GM21526 (cell line): ENCODE measurements at regions not wholly inside any gene's neighbourhood (a gene's known extent, or its start where the extent isn't known, plus 50 kb on each side); places are given as distances from the start of the nearest gene placed in this dataset.

ENCODE experiments used
- ATAC-seq: cut with Tn5 transposase; IDR thresholded peaks from one replicate; pipeline ENCODE4 v1.9.1; 2021; ENCODE audit warnings: moderate library complexity; ENCODE audit not compliant: unreplicated experiment, low FRiP score

DNA sequence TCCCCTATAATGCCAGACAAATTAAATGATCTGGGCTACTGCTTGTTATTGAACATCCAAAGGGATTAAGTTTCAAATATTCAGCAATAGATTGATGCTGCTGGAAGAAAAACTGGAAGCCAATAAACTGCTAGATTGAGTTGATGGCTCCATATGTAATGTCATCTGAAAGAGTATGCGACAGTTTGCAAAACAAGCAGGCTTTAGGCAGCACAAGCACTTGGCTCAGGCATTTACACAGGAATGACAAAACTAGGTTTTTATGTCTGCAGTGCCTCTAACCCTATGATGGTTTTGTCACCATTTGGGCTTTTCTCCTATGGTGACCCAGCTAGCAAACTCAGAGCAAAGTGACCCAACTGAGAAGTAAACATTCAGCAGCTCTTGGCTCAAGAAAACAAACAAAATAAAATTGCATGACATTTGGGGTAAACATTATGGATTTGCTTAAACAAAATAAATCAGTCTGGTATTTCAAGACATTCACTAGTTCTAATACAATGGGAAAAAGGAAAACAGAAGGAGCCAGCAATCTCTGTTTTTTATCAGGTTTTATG lies 978.5 kb downstream of the DTWD2 start:
- no peak for ATAC-seq

DNA sequence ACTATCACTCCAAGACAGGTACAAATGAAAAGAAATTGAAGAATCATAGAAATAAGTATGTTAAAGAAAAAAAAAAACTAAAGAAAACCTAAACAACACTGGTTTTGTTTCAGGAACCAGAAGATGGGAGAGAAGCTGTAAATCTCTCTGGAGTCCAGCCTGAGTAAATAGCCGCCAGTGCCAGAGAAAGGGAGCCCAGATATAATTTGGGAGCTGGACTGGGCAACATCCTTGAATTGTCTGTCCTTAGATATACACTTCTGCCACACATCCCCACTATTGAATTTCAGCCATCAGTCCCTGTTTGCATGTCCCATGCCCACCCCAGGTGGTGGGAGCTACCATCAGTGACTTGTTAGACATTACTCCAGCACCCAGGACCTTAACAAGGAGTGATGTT lies 979.6 kb downstream of the DTWD2 start:
- ATAC-seq, result no peak

DNA sequence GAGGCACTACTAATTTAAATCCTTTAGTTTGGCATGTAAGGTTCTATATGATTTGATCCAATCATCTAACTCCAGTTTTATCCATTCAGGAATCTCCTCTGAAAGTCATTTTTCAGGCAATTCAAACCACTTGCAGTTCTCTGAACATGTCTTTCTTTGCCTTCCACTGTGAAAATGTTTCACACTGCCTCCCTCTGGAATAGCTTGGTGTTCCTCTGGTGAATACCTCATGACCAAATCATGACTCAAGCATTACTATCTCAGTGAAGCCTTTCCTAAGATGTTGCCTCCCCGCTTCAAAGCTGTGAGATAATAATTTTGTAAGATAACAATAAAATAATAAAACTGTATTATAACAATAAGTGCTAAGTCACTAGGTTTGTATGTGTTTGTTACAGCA lies 981.1 kb downstream of the DTWD2 start:
- ATAC-seq, result no peak

DNA sequence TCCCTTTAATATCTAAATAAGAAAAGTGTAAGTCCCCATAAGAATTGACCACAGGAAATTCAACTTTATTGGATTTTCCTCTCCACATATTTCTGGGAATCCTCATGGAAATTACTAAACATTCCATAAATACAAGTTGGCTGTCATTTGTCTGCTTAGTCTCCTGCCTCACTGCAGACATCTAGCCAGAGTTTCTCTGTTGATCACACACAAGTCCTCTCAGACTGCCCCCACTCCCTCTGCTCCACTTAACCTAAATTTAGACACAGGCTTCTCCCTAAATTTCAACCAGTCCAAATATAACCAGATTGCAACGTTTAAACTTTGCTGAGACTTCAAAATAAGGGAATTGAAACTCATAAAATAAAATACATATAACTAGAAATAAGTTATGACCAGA lies 982.1 kb downstream of the DTWD2 start:
- no peak for ATAC-seq

DNA sequence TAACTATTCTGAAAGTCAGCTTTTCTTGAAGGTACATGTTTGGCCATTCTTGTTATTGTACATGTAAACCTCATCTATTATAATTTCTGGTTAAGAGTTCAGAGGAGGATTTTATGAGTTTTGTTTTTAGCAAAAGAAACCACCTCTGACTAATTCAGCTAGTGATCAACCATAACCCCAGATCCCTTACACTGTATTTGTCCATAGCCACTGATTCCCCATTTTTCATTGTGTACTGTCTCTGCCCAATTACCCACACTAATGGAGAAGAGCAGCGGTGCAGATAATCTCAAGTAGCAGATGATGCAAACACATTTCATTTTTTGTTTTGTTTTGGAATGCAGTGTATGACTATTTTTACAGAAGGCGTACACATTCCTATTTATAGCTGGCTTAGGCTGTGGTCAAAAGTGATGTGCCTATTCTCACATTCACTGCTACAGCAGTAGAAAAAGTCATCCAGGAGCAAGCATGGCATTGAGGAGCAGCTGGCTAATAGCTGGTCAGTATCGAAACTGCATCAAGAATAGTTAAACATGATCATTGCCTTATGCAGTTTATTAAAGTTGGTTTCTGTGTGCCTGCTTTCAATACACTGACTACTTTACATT lies 988.3 kb downstream of the DTWD2 start:
- ATAC-seq, result peak; percentile 56

DNA sequence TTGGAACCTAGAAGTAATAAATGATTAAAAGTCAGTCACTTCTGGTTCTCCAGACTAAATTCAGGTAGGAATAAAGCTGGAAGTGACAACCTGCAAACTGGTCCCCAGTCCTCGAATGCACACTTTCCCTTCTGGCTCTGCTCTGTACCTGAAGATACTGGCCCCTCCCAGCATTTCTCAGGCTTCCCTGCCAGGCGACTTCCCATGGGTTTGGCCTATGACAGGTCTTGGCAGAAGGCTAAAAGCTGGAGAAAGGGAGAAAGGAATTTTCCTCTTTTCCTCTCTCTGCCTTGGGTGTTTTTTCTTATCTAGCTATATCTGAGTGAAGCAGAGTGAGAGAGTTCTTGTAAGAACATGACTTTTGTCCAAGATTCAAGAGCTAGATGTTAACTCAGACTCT lies 1005.7 kb downstream of the DTWD2 start:
- no peak for ATAC-seq

DNA sequence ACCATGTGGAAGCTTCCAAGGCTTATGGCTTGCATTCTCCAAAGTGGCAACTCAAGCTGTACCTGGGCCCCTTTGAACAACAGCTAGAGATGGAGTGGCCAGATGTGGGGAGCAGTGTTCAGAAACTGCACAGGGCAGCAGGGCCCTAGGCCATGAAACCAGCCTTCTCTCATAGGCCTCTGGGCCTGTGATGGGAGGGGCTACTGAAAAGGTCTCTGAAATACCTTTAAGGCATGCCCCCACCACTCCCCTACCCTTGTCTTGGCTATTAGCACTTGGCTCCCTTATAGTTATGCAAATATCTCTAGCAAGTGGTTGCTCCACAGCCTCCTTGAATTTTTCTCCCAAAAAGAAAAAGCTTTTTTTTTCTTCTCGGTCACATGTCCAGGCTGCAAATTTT lies 1014.6 kb downstream of the DTWD2 start:
- no peak for ATAC-seq

DNA sequence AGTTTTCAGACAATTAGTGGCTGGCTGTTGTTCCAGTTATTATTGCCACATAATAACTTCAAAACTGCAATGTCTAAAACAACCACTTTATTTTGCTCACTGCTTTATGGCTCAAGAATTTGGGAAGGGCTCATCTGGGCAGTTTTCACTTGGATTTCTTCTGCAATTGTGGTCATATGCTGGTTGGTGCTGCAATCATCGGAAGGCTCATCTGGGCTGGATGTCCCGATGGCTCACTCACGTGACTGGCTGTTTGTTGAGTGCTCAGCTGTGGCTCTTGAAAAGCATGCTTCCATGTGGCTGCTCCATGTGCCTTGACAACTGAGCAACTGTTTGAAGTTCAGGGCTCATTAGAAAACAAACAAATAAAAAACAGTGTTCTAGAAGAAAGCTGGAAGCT lies 1032.5 kb downstream of the DTWD2 start:
- ATAC-seq, result no peak

DNA sequence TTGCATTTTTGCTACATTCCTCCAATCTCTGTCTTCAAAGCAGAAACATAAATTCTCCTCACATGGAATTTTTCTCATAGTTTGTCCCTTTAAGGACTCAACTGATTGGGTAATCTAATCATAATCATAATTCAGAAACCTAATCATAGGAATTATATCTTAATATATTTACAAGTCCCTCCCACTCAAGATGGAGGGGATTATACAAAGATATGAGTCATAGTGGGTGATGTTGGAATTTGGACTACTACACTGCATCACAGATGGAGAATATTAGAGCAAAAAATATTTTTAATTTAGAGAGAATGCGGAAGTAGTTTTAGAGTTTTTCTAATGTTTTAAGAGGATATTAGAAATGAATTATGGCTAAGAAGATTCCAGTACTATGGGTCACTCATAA lies 1034.0 kb downstream of the DTWD2 start:
- no peak for ATAC-seq

DNA sequence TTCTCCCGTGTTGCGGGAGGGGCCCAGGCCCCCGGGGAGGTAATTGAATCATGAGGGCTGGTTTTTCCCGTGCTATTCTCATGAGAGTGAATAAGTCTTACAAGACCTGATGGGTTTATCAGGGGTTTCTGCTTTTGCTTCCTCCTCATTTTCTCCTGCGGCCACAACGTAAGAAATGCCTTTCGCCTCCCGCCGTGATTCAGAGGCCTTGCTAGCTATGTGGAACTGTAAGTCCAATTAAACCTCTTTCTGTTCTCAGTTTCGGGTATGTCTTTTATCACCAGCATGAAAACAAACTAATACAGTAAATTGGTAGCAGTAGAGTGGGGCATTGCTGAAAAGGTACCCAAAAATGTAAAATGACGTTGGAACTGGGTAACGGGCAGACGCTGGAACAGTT lies 1035.1 kb downstream of the DTWD2 start:
- no peak for ATAC-seq

DNA sequence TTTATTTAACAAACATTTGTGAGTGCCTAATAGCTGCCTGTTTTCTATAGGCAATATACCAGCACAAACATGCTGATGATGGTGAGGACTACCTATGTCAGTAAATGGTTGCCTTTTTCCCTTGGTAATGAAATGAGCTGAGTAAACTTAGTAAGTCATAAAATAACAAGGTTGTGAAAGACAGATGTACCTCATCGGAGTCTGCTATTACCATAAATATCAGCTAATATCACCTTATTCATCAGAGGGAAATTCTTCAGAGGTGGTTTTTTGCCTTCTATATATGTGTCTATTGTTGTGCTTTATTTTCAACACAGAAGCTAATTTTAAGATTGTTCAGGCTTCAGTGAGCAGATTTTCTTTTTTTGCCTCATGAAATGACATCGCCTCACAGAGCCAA lies 1040.5 kb downstream of the DTWD2 start:
- no peak for ATAC-seq

DNA sequence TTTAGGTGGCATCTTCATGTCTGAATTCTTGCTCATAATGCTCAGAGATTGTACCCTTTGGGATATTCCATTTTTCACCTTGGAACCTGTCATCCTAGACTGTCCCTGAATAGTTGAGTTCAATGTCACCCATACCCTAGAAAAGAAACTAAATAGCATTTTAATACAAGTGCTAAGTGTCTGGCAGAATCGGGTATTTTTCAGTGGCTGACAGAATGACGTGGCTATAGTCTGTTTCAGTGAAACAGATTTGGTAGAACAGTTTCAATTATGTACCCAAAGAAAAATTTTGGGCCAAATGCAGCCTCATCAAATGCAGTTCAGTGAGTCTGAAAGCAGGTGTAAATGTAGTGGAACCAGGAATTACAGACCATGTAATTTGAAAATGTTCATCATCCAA lies 1041.2 kb downstream of the DTWD2 start:
- ATAC-seq, result no peak

DNA sequence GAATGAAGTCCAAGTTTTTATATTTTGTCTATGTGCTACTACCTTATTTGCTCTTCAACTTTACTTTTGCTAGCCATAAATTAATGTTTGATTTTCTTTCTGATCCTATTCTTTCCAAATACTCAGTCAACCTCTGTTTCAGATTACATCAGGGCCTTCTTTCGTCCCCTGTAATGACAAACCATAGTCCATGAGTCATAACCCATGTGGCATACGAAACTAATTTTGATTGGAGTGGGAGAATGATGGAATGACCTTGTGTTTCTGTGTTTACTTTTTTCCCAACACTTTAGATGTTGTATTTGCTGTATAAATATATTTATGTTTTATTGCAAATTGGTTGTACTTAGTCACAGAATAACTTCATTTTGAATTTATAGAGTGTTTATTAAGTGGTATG lies 1043.1 kb downstream of the DTWD2 start:
- no peak for ATAC-seq

DNA sequence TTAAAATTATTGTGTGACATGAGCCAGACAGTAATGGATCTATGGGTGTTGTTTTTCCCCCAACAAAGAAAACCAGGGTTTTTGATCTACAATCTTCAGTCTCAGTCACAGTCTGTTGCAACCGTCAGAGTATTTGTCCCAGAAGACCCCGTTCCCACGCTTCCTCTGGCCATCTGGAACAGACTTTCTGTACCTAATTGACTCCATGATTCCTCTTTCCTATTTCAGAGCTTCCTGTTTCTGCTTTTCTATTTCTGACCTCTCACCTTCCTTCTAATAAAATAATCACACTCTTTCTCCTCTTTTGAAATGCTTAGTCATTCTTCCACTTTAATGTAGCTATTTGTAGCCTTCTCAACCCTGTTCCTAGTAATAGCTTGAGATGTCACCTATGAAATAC lies 1044.8 kb downstream of the DTWD2 start:
- ATAC-seq, result no peak

DNA sequence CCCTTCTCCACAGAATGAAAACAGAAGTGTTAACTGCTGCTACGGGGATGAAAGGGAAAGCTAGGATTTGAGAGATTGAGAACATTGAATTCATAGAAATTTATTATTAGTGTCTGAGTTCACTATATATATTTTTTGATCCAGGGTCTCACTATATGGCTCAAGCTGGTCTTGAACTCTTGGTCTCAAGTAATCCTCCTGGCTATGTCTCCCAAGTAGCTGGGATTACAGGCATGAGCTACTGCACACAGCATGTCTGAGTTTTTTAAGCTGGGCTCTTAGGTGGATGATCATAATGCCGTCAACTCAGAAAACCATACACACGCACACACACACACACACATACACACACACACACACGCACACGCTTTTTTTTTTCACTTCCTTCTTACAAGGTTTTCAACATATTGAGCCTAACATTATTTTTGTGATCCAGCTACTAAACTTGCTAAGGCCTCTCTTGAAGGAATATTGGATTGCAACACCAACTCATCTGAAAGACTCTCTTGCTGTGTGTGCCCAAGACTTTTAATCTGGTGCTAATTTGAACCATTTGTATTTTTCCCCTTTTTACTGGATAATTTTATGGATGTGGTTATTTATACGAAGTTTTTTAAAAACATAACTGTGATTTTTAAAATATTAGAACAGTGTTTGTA lies 1045.4 kb downstream of the DTWD2 start:
- ATAC-seq, result no peak

DNA sequence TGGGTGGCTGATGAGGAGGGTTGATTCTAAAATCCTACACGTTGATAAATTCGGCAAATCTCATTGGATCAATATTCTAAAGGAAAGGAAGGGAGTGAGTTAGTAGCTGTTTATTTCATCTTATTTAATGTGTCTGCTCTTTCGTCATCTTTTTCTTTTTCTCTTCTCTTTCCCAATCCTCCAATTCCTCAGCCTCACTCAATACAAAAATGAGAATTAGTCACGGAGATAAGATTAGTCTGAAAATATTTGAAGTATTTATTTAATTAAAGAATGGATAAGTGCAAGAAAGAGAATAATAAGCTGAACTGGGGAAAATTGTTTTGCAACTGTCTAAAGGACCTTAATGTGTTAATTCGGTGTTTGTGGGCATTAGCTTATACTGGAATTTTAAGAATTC lies 1095.1 kb downstream of the DTWD2 start:
- ATAC-seq, result no peak

DNA sequence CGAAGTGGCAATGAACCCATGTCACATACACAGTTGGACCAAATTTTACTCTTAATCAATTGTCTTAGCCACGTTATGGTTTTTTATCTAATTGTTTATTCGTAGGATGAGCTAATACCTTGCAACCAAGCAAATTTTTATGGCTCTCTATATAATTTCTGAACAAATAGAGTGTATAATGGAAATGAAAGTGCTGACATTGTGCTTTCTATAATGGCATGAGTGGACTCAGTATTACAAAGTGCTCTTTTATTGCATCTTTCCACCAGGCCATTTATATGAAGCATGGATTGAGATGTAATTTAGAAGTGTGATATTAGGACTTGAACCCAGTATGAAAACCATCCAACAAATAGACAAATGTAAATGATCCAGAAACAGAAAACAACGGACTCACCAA lies 1096.0 kb downstream of the DTWD2 start:
- no peak for ATAC-seq

DNA sequence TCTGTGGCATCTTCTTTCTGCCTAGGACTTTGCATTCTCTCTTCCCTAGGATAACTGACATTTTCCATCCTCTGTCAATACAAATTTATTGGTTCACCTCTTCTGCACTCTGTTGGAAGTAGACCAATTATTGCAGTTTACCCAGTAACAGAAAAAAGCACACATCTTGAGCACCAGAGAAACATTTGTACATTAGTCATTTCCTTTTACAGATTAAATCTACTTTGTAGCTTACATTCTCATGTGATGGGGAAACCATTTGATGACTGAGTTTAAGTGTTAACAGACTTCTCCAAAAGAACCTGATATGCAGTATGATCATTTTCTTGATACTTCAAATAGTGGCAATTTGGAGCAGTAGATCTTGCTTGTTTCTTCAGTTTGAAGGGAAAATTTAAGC lies 1098.8 kb downstream of the DTWD2 start:
- ATAC-seq, result no peak

DNA sequence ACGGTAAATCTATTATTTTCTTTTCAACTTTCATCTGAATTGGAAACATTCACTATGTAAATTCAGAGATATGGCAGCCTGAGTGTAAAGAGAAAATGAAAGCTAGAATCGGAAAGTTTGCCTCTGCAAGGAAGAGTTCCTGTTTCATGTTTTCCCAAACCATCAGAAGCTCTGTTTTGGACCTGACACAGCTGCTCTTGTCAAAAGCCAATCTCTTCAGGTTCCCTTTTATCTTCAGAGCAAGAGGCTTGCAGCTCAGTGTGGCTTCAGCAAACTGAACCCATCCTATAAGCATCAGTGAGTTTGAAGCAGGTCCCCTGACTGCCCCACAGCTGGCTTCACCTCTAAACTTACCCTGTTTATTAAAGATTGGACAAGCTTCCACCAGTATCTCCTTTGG lies 1099.7 kb downstream of the DTWD2 start:
- ATAC-seq, result peak; percentile 96

DNA sequence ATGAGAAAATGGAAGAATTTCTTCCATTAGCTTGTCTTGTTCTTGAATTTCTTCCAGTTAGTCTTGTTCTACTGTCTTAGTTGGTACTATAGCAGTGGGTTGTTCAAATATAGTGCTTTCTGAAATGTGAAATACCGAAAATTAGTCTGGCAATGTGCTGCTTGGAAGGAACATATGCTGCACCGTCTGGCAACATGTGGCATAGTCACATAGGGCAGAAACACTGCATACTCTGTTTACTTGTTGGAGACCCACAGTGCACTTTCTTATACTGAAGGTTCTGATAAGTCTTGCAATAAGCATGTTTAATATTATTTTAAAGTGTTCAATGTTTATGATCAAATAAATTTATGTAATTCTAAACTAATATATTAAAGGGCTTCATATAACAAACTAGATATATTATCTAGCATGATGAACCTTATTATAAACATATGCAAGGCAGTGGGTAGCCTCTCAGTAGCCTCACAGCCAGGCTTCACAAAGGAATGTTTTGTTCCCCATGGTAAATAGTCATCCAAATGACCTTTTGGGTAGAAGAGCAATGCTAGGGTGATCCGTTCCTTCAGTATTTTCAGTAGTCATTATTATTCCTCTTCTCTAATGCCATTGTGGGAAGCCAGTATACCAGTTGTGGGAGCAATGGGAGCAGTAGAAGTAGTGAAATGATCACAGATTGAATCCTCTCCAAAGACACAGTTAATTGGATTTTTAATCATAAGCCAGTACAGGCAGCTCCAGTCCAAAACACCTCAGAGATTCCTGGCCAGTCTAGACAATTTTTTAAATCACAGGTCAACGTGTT lies 1106.7 kb downstream of the DTWD2 start:
- ATAC-seq, result no peak

DNA sequence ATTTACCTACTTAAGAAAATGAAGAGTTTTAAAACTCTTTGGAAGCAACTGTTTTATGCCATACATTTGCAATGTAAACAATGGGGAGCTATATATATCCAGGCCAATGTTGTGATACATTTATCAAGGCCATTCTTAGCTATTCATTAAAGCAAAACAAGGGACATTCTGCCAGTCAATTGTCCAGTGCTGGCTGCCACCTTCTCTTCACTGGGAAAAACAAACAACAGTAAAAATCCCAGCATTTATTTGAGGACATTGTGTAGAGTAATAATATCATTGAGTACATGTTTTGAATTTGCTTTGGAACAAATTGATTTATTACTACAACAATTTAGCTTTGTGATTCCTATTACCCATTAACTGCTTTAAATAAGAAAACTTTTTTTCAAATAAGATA lies 1107.4 kb downstream of the DTWD2 start:
- ATAC-seq, result no peak

DNA sequence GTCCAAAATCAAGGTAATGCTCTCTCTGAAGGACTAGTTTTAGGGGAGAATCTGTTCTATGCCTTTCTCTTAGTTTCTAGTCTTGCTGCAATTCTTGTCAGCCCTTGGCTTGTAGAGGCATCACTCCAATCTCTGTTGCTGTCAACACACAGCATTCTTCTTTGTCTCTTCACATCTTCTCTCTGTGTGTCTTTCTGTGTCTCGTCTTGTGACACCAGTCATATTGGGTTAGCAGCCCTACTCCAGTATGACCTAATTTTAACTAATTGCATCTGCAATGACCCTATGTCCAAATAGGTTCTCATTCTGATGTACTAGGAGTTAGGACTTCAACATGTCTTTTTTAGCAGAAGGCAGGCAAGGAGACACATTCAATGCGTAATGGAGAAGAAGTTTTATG lies 1110.6 kb downstream of the DTWD2 start:
- ATAC-seq, result no peak
